HEK293 (cell line): ENCODE measurements at regions not wholly inside any gene's neighbourhood (a gene's known extent, or its start where the extent isn't known, plus 50 kb on each side); places are given as distances from the start of the nearest gene placed in this dataset.

Source experiments
- CTCF ChIA-PET: fragments of 350-600 bp; formaldehyde crosslinking; extraction: SDS; loops from one replicate; lab custom pipeline; 2021; ENCODE audit warnings: antibody characterized with exemption; lab: Yijun Ruan, JAX
- POLR2A ChIA-PET: fragments of 300-600 bp; formaldehyde crosslinking; extraction: SDS; loops from one replicate; lab custom pipeline; 2020; ENCODE audit warnings: antibody characterized with exemption, inconsistent platforms; lab: Yijun Ruan, JAX
- H3K27ac ChIP-seq: fragments of 200-500 bp; sonication (Bioruptor generic); 2 replicates; pipeline ENCODE4 v1.5.1; 2014; ENCODE audit warnings: low read depth, low read length, control low read depth, inconsistent platforms; ENCODE audit errors: extremely low read depth
- H3K36me3 ChIP-seq, 2 experiments: fragments of 200-500 bp in 1 of 2; sonication (Bioruptor generic) in 1 of 2; 1 replicate in 1 of 2; 2 replicates in 1 of 2; pipeline ENCODE4 v1.5.1; 2014 to 2017; ENCODE audit warnings: inconsistent platforms in 2 of 2, low read length in 2 of 2; ENCODE audit not compliant: control insufficient read depth in 2 of 2, insufficient read depth in 1 of 2
- H3K4me1 ChIP-seq: fragments of 200-500 bp; sonication (Bioruptor generic); 2 replicates; pipeline ENCODE4 v1.5.1; 2014; ENCODE audit warnings: mild to moderate bottlenecking, low read length, inconsistent platforms; ENCODE audit not compliant: control insufficient read depth, insufficient read depth
- H3K4me3 ChIP-seq: 2 replicates; pipeline ENCODE4 v1.5.1; 2011; ENCODE audit warnings: low read depth, mild to moderate bottlenecking, control low read depth, low read length, moderate library complexity
- H3K9me3 ChIP-seq: fragments of 200-500 bp; sonication (Bioruptor generic); 2 replicates; pipeline ENCODE4 v1.5.1; 2014; ENCODE audit warnings: low read depth, low read length, inconsistent platforms; ENCODE audit not compliant: control insufficient read depth, insufficient read depth
- EGR2 ChIP-seq: fragments of 450-650 bp; formaldehyde crosslinking; IDR thresholded peaks from 2 replicates; pipeline ENCODE4 v1.5.1; 2016; ENCODE audit warnings: low read depth, missing biosample characterization, missing genetic modification characterization
- GLI4 ChIP-seq: fragments of 450-650 bp; formaldehyde crosslinking; IDR thresholded peaks from 2 replicates; pipeline ENCODE4 v1.5.1; 2016; ENCODE audit warnings: missing biosample characterization, missing genetic modification characterization
- MYNN ChIP-seq: fragments of 450-650 bp; formaldehyde crosslinking; IDR thresholded peaks from 2 replicates; pipeline ENCODE4 v1.5.1; 2016; ENCODE audit warnings: missing biosample characterization, missing genetic modification characterization, borderline replicate concordance
- MZF1 ChIP-seq: fragments of 450-650 bp; formaldehyde crosslinking; IDR thresholded peaks from 2 replicates; pipeline ENCODE4 v1.5.1; 2017; ENCODE audit warnings: missing biosample characterization, missing genetic modification characterization, borderline replicate concordance
- PRDM1 ChIP-seq: fragments of 450-650 bp; formaldehyde crosslinking; IDR thresholded peaks from 2 replicates; pipeline ENCODE4; 2016; ENCODE audit warnings: missing biosample characterization, missing genetic modification characterization
- SCRT2 ChIP-seq: fragments of 450-650 bp; formaldehyde crosslinking; IDR thresholded peaks from 2 replicates; pipeline ENCODE4 v1.5.1; 2016; ENCODE audit warnings: missing biosample characterization, missing genetic modification characterization
- SP7 ChIP-seq: fragments of 450-650 bp; formaldehyde crosslinking; IDR thresholded peaks from 2 replicates; pipeline ENCODE4 v1.5.1; 2016; ENCODE audit warnings: missing biosample characterization, missing genetic modification characterization
- ZNF10 ChIP-seq: fragments of 450-650 bp; formaldehyde crosslinking; IDR thresholded peaks from 2 replicates; pipeline ENCODE4 v1.5.1; 2017; ENCODE audit warnings: missing biosample characterization, missing genetic modification characterization
- ZNF112 ChIP-seq: fragments of 450-650 bp; formaldehyde crosslinking; IDR thresholded peaks from 2 replicates; pipeline ENCODE4 v1.5.0; 2017; ENCODE audit warnings: missing biosample characterization, missing genetic modification characterization
- ZNF132 ChIP-seq: fragments of 450-650 bp; formaldehyde crosslinking; IDR thresholded peaks from 2 replicates; pipeline ENCODE4 v1.5.1; 2017; ENCODE audit warnings: missing biosample characterization, missing genetic modification characterization, borderline replicate concordance
- ZNF302 ChIP-seq: fragments of 450-650 bp; formaldehyde crosslinking; IDR thresholded peaks from 2 replicates; pipeline ENCODE4 v1.5.1; 2016; ENCODE audit warnings: missing biosample characterization, missing genetic modification characterization, low read depth
- ZNF354C ChIP-seq: fragments of 450-650 bp; formaldehyde crosslinking; IDR thresholded peaks from 2 replicates; pipeline ENCODE4 v1.5.1; 2016; ENCODE audit warnings: missing biosample characterization, missing genetic modification characterization, low read depth, borderline replicate concordance
- ZNF433 ChIP-seq: fragments of 450-650 bp; formaldehyde crosslinking; IDR thresholded peaks from 2 replicates; pipeline ENCODE4 v1.5.1; 2016; ENCODE audit warnings: missing biosample characterization, missing genetic modification characterization, low read depth
- ZNF626 ChIP-seq: fragments of 450-650 bp; sonication (Bioruptor Pico); formaldehyde crosslinking; IDR thresholded peaks from 2 replicates; pipeline ENCODE4 v1.5.1; 2018; ENCODE audit warnings: missing biosample characterization, missing genetic modification characterization, inconsistent platforms
- ZNF629 ChIP-seq: fragments of 450-650 bp; formaldehyde crosslinking; IDR thresholded peaks from 2 replicates; pipeline ENCODE4 v1.5.1; 2017; ENCODE audit warnings: missing biosample characterization, missing genetic modification characterization
- ZSCAN16 ChIP-seq: fragments of 450-650 bp; formaldehyde crosslinking; IDR thresholded peaks from 2 replicates; pipeline ENCODE4 v1.5.1; 2016; ENCODE audit warnings: missing biosample characterization, missing genetic modification characterization
- TF ChIP-seq, protein P1 (sequence below): fragments of 450-650 bp; formaldehyde crosslinking; IDR thresholded peaks from 2 replicates; pipeline ENCODE4 v1.5.1; 2016; ENCODE audit warnings: missing biosample characterization, missing genetic modification characterization
- TF ChIP-seq, protein P2 (sequence below): fragments of 450-650 bp; formaldehyde crosslinking; IDR thresholded peaks from 2 replicates; pipeline ENCODE4 v1.5.1; 2016; ENCODE audit warnings: missing biosample characterization, missing genetic modification characterization
- TF ChIP-seq, protein P3 (sequence below): fragments of 450-650 bp; formaldehyde crosslinking; optimal IDR thresholded peaks from 2 replicates; pipeline ENCODE3; 2016; ENCODE audit warnings: missing biosample characterization, mild to moderate bottlenecking, missing genetic modification characterization
- TF ChIP-seq, protein P4 (sequence below): fragments of 450-650 bp; formaldehyde crosslinking; IDR thresholded peaks from 2 replicates; pipeline ENCODE4 v1.5.1; 2016; ENCODE audit warnings: missing biosample characterization, missing genetic modification characterization
- TF ChIP-seq, protein P5 (sequence below): fragments of 450-650 bp; IDR thresholded peaks from 2 replicates; pipeline ENCODE4 v1.5.1; 2018; ENCODE audit warnings: missing biosample characterization, missing genetic modification characterization
- TF ChIP-seq, protein P6 (sequence below): fragments of 450-650 bp; formaldehyde crosslinking; IDR thresholded peaks from 2 replicates; pipeline ENCODE4 v1.5.1; 2016; ENCODE audit warnings: missing biosample characterization, missing genetic modification characterization
- TF ChIP-seq, protein P7 (sequence below): fragments of 450-650 bp; formaldehyde crosslinking; IDR thresholded peaks from 2 replicates; pipeline ENCODE4 v1.5.1; 2016; ENCODE audit warnings: missing biosample characterization, missing genetic modification characterization

DNA sequence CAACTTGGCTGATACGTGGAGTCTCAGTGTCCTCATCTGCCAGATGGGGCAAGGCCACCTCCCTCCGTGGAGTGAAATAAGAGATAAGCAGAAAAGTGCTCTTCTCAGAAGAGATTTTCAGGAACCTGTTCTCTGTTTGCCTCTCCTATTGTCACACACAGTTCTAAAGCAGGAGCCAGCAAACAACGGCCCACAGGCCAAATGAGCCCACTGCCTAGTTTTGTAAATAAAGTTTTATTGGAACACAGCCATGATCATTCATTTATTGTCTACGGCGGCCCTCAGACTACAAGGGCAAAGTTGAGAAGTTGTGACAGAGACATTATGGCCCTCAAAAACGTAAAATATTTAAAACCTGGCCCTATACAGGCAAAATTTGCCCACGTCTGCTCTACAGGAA lies 256.8 kb upstream of the IGF1R start (continued):
- TF ChIP-seq, protein P1, sequence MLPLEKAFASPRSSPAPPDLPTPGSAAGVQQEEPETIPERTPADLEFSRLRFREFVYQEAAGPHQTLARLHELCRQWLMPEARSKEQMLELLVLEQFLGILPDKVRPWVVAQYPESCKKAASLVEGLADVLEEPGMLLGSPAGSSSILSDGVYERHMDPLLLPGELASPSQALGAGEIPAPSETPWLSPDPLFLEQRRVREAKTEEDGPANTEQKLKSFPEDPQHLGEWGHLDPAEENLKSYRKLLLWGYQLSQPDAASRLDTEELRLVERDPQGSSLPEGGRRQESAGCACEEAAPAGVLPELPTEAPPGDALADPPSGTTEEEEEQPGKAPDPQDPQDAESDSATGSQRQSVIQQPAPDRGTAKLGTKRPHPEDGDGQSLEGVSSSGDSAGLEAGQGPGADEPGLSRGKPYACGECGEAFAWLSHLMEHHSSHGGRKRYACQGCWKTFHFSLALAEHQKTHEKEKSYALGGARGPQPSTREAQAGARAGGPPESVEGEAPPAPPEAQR, result no peak
- TF ChIP-seq, protein P2, sequence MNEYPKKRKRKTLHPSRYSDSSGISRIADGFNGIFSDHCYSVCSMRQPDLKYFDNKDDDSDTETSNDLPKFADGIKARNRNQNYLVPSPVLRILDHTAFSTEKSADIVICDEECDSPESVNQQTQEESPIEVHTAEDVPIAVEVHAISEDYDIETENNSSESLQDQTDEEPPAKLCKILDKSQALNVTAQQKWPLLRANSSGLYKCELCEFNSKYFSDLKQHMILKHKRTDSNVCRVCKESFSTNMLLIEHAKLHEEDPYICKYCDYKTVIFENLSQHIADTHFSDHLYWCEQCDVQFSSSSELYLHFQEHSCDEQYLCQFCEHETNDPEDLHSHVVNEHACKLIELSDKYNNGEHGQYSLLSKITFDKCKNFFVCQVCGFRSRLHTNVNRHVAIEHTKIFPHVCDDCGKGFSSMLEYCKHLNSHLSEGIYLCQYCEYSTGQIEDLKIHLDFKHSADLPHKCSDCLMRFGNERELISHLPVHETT, result no peak
- no peak for TF ChIP-seq PRDM1 (tag by site-specific recombination)
- no peak for TF ChIP-seq ZNF626 (tag by site-specific recombination)
- TF ChIP-seq MZF1 (tag by site-specific recombination), result no peak
- TF ChIP-seq ZNF10 (tag by site-specific recombination), result no peak
- TF ChIP-seq ZNF629 (tag by site-specific recombination), result no peak
- TF ChIP-seq, protein P3, sequence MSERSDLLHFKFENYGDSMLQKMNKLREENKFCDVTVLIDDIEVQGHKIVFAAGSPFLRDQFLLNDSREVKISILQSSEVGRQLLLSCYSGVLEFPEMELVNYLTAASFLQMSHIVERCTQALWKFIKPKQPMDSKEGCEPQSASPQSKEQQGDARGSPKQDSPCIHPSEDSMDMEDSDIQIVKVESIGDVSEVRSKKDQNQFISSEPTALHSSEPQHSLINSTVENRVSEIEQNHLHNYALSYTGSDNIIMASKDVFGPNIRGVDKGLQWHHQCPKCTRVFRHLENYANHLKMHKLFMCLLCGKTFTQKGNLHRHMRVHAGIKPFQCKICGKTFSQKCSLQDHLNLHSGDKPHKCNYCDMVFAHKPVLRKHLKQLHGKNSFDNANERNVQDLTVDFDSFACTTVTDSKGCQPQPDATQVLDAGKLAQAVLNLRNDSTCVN (tag by site-specific recombination), result no peak
- TF ChIP-seq, protein P4, sequence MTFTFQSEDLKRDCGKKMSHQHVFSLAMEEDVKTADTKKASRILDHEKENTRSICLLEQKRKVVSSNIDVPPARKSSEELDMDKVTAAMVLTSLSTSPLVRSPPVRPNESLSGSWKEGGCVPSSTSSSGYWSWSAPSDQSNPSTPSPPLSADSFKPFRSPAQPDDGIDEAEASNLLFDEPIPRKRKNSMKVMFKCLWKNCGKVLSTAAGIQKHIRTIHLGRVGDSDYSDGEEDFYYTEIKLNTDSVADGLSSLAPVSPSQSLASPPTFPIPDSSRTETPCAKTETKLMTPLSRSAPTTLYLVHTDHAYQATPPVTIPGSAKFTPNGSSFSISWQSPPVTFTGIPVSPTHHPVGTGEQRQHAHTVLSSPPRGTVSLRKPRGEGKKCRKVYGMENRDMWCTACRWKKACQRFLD, result no peak

DNA sequence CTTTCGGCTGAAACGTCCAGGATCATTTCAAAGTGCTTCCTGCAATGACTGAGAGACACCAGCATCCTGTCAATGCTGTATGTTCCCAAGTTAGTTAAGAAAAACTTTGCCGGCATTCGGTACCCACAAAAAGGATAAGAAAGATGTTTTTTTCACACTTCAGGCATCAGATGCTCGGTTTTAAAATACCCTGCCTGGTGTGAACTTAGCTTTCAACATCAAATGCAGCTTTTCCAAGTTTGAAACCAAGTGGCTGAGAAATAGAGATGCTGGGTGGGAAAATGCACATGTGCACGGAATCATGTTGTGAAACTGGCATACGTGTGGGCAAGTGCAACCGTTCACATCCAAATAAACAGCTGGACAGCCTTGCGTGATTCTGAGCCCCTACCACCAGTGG lies 254.9 kb upstream of the IGF1R start:
- POLR2A ChIA-PET, result no interaction called here
- TF ChIP-seq, protein P5, sequence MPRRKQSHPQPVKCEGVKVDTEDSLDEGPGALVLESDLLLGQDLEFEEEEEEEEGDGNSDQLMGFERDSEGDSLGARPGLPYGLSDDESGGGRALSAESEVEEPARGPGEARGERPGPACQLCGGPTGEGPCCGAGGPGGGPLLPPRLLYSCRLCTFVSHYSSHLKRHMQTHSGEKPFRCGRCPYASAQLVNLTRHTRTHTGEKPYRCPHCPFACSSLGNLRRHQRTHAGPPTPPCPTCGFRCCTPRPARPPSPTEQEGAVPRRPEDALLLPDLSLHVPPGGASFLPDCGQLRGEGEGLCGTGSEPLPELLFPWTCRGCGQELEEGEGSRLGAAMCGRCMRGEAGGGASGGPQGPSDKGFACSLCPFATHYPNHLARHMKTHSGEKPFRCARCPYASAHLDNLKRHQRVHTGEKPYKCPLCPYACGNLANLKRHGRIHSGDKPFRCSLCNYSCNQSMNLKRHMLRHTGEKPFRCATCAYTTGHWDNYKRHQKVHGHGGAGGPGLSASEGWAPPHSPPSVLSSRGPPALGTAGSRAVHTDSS, result no peak
- TF ChIP-seq, protein P3 (tag by site-specific recombination), result no peak
- TF ChIP-seq, all 188 proteins: peak for 0
- Histone ChIP-seq H3K4me3 (no peak overlapping the region), H3K4me1 (no peaks in the 10 kb centered on the region), H3K9me3 (no peaks in the 10 kb centered on the region), H3K36me3 (no peaks in the 10 kb centered on the region), H3K27ac (no peak overlapping the region)
- CTCF ChIA-PET, result interaction anchor here (1.2 kb wide), 1 partner anchor 82 kb away, joined by 3 read pairs; no protein-coding TSS in a partner anchor

DNA sequence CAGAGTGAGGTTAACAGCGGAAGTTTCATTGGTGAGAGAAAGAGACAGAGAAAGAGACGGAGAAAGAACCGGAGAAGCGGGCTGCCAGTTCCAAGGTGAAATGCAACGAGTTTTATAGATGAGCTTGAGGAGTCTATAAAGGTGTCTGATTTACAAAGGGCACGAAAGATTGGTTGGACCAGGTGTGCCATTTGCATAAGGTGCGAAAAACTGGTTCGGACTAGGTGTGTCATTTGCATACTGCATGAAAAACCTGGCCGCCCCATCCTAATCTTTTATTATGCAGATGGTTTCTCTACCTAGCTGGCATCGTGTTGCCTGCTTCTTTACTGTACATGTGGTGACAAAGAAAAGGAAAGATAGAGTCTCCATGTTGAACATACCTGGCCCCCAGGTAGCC lies 253.8 kb upstream of the IGF1R start:
- CTCF ChIA-PET, result no interaction called here
- no peaks in the 10 kb centered on the region for H3K36me3 ChIP-seq
- POLR2A ChIA-PET, result no interaction called here
- H3K4me3 ChIP-seq, result no peak overlapping the region
- no peak for TF ChIP-seq ZNF112 (tag by site-specific recombination)
- no peak for TF ChIP-seq EGR2 (tag by site-specific recombination)
- no peak for TF ChIP-seq ZNF433 (tag by site-specific recombination)
- TF ChIP-seq, protein P6, sequence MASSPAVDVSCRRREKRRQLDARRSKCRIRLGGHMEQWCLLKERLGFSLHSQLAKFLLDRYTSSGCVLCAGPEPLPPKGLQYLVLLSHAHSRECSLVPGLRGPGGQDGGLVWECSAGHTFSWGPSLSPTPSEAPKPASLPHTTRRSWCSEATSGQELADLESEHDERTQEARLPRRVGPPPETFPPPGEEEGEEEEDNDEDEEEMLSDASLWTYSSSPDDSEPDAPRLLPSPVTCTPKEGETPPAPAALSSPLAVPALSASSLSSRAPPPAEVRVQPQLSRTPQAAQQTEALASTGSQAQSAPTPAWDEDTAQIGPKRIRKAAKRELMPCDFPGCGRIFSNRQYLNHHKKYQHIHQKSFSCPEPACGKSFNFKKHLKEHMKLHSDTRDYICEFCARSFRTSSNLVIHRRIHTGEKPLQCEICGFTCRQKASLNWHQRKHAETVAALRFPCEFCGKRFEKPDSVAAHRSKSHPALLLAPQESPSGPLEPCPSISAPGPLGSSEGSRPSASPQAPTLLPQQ (tag by site-specific recombination), result no peak
- TF ChIP-seq, protein P7, sequence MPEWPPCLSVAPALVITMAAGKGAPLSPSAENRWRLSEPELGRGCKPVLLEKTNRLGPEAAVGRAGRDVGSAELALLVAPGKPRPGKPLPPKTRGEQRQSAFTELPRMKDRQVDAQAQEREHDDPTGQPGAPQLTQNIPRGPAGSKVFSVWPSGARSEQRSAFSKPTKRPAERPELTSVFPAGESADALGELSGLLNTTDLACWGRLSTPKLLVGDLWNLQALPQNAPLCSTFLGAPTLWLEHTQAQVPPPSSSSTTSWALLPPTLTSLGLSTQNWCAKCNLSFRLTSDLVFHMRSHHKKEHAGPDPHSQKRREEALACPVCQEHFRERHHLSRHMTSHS (tag by site-specific recombination), result no peak
- no peak for TF ChIP-seq ZNF132 (tag by site-specific recombination)
- no peak for TF ChIP-seq SCRT2 (tag by site-specific recombination)
- no peak for TF ChIP-seq SP7
- no peak for TF ChIP-seq PRDM1 (tag by site-specific recombination)
- no peak for TF ChIP-seq ZNF302
- no peak for TF ChIP-seq ZNF354C (tag by site-specific recombination)
- TF ChIP-seq ZSCAN16 (tag by site-specific recombination), result no peak
- TF ChIP-seq MYNN, result no peak
- TF ChIP-seq GLI4 (tag by site-specific recombination), result no peak
- no peaks in the 10 kb centered on the region for H3K9me3 ChIP-seq
- no peaks in the 10 kb centered on the region for H3K4me1 ChIP-seq
- no peak overlapping the region for H3K27ac ChIP-seq
